DND-41 (cell line): ENCODE measurements at regions not wholly inside any gene's neighbourhood (a gene's known extent, or its start where the extent isn't known, plus 50 kb on each side); places are given as distances from the start of the nearest gene placed in this dataset.

Experiments used
- CTCF ChIP-seq: IDR thresholded peaks from 2 replicates; pipeline ENCODE4 v1.5.1; 2012; ENCODE audit warnings: borderline replicate concordance, low read length, moderate library complexity, mild to moderate bottlenecking; ENCODE audit not compliant: poor library complexity, severe bottlenecking; ENCODE audit errors: extremely low read depth
- EZH2 ChIP-seq: IDR thresholded peaks from 3 replicates; pipeline ENCODE4 v1.6.1; 2012; ENCODE audit warnings: borderline replicate concordance, low read depth, mild to moderate bottlenecking, moderate library complexity, low read length, inconsistent platforms; ENCODE audit not compliant: severe bottlenecking

GRCh38 chr7:4430227-4430626 lies 251.9 kb upstream of the FOXK1 start:
- TF ChIP-seq CTCF = no peak
- TF ChIP-seq EZH2 = no peak
